ENCODE measurements at regions not wholly inside any gene's neighbourhood (a gene's known extent, or its start where the extent isn't known, plus 50 kb on each side); places are given as distances from the start of the nearest gene placed in this dataset.

DNA sequence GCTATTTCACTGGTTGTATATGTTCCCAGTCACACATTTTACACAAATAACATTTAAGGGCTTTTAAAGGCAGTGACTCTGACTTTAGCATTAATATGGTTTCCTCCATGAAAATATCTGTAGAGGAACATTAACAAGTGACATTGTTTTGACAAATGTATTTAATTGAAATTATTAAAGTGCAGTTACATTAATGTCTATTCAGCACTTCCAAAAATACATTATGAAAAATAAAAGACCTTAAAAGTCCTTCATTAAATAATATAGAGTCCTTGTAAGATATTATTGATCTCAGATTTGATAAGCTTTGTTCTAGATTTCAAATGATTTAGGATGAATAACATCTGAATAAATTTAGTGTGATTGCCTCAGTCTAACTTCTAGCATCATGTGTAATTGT lies 951.9 kb upstream of the CHORDC1 start:
- no peaks in the 10 kb centered on the region for H3K79me1 ChIP-seq (ENCODE audit: low read depth in 1 of 2, low read length in 2 of 2)
- no peak overlapping the region for H3K4me3 ChIP-seq (ENCODE audit: insufficient read depth, low read depth, low read length)
- no peak overlapping the region for H3K23ac ChIP-seq (ENCODE audit: low read depth, low read length)
- no peak overlapping the region for H2BK15ac ChIP-seq (ENCODE audit: low read depth, low read length)
- no peaks in the 10 kb centered on the region for H3K9me3 ChIP-seq (ENCODE audit: control insufficient read depth, insufficient read depth, low read length)
- H3K56ac ChIP-seq (ENCODE audit: extremely low read depth, insufficient read depth, low read length): no peak overlapping the region
- no peaks in the 10 kb centered on the region for H3K4me1 ChIP-seq (ENCODE audit: control insufficient read depth, insufficient read depth, low read length)
- ChIA-PET POLR2A (ENCODE audit: unreplicated experiment) (no interaction called here), CTCF (no interaction called here)
- H3K18ac ChIP-seq (ENCODE audit: low read depth, low read length): no peak overlapping the region
- no peak overlapping the region for H3K4ac ChIP-seq (ENCODE audit: low read depth, low read length)
- H2BK20ac ChIP-seq (ENCODE audit: low read depth, low read length): no peak overlapping the region
- no peak overlapping the region for H4K8ac ChIP-seq (ENCODE audit: low read depth in 2 of 2, low read length in 2 of 2)
- no peak overlapping the region for H2AK9ac ChIP-seq (replicated peaks; ENCODE audit: low read depth, low read length, poor library complexity)
- dilution Hi-C loops (cut with HindIII; ENCODE audit: low sequenced_read_pairs, unreplicated experiment): no loop called here
- no peak overlapping the region for H4K5ac ChIP-seq (ENCODE audit: low read depth, low read length)
- no peaks in the 10 kb centered on the region for H3K36me3 ChIP-seq (ENCODE audit: control insufficient read depth, insufficient read depth, low read length)
- H2AK5ac ChIP-seq (ENCODE audit: low read depth, low read length): no peak overlapping the region
- intact Hi-C loops (cut with micrococcal nuclease): no loop called here
- no peak overlapping the region for H3K9ac ChIP-seq (ENCODE audit: low read depth, low read length)
- TF ChIP-seq RAD21 (IDR thresholded peaks at IDR 0.05; ENCODE audit: low read length) (no peak), MAFK (IDR thresholded peaks at IDR 0.05; ENCODE audit: low read depth, low read length) (peak; percentile 60)
- H4K20me1 ChIP-seq (ENCODE audit: insufficient read depth, low read length): no peaks in the 10 kb centered on the region
- BruUV-seq (replicated peaks): no TSS peak
- H3K27me3 ChIP-seq (ENCODE audit: control insufficient read depth, insufficient read depth, low read length): no peaks in the 10 kb centered on the region
- no peak overlapping the region for H2BK120ac ChIP-seq (ENCODE audit: low read depth, low read length)
- H2BK5ac ChIP-seq (ENCODE audit: low read depth, low read length, poor library complexity, severe bottlenecking): no peak overlapping the region
- no peak overlapping the region for H3K4me2 ChIP-seq (ENCODE audit: low read depth, low read length)
- DNase-seq (no peak), ATAC-seq (ENCODE audit: low read depth) (no peak)
- no peak overlapping the region for H3K27ac ChIP-seq (ENCODE audit: insufficient read depth, low read length)
- H3K9me1 ChIP-seq (ENCODE audit: insufficient read depth, low read length): no peaks in the 10 kb centered on the region
- H2AFZ ChIP-seq (replicated peaks; ENCODE audit: low read length, poor library complexity): no peak overlapping the region
- H3K14ac ChIP-seq (replicated peaks; ENCODE audit: low read depth, low read length): no peak overlapping the region
- no peak overlapping the region for H4K91ac ChIP-seq (ENCODE audit: insufficient read depth, low read depth, low read length)
- in situ Hi-C loops (cut with MboI; ENCODE audit: low sequenced_read_pairs): no loop called here

Measured in IMR-90 (cell line).